Lower lobe of right lung (tissue), 2 donors: ENCODE measurements at regions not wholly inside any gene's neighbourhood (a gene's known extent, or its start where the extent isn't known, plus 50 kb on each side); places are given as distances from the start of the nearest gene placed in this dataset.

Source experiments
- ATAC-seq, 2 donors: fragments of 200-7000 bp; cut with Tn5 transposase; one replicate each; pipeline ENCODE4 v1.9.1; 2020 to 2022; ENCODE audit warnings: mild to moderate bottlenecking in 2 of 2, moderate library complexity in 2 of 2
- DNase-seq: peaks from one replicate; pipeline ENCODE4 v3.0.0-alpha.2; 2020
- H3K27ac ChIP-seq: fragments of 200-600 bp; one replicate; pipeline ENCODE4 v1.8.0; 2022
- H3K27me3 ChIP-seq: fragments of 200-600 bp; one replicate; pipeline ENCODE4 v1.8.0; 2022; ENCODE audit warnings: low read depth
- H3K36me3 ChIP-seq: fragments of 200-600 bp; one replicate; pipeline ENCODE4 v1.8.0; 2022; ENCODE audit warnings: mild to moderate bottlenecking
- H3K4me1 ChIP-seq: fragments of 200-600 bp; one replicate; pipeline ENCODE4 v1.8.0; 2022
- H3K4me3 ChIP-seq: fragments of 200-600 bp; one replicate; pipeline ENCODE4 v1.8.0; 2022; ENCODE audit warnings: mild to moderate bottlenecking
- H3K9me3 ChIP-seq: fragments of 200-600 bp; one replicate; pipeline ENCODE4 v1.8.0; 2022
- CTCF ChIP-seq: fragments of 200-600 bp; IDR thresholded peaks from one replicate; pipeline ENCODE4 v1.8.0; 2022; ENCODE audit warnings: antibody characterized with exemption, mild to moderate bottlenecking
- intact Hi-C: fragments of 100-400 bp; cut with DNase I; formaldehyde crosslinking; loops from one replicate; pipeline ENCODE4 v1.11.0; 2022
- donor health status: DM: no; HTN: yes; CAD: no; lungs with severe emphysema.

DNA sequence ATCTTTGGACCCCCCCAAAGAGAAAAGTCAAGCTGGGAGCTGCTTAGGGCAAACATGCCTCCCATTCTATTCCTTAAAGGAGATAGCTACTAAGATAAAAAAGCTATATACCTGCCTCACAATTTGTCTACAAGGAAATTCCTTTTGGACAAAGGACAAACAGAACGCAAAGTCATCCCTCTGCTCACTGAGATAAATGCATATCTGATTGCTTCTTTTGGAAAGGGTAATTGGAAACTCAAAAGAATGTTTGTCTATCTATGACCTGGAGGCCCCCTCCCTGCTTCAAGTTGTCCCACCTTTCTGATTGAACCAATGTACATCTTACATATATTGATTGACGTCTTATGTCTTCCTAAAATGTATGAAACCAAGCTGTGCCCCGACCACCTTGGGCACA is 80.9 kb upstream of the FUT8 start:
- Histone ChIP-seq H3K27me3 (no peaks in the 10 kb centered on the region), H3K9me3 (no peaks in the 10 kb centered on the region), H3K4me1 (peaks cover 33% of the 10 kb centered on the region), H3K4me3 (no peak overlapping the region), H3K36me3 (no peaks in the 10 kb centered on the region), H3K27ac (no peak overlapping the region)
- ATAC-seq (no peak), DNase-seq (no peak)
- intact Hi-C loops = no loop called here
- no peak for TF ChIP-seq CTCF

- H3K27ac ChIP-seq = no peak overlapping the region
- H3K27me3 ChIP-seq = no peaks in the 10 kb centered on the region
- no peak for TF ChIP-seq CTCF
- no peak overlapping the region for H3K4me3 ChIP-seq
- no peak for ATAC-seq
- H3K36me3 ChIP-seq = no peaks in the 10 kb centered on the region
- DNase-seq = no peak
- peaks cover 34% of the 10 kb centered on the region for H3K4me1 ChIP-seq
- intact Hi-C loops = no loop called here
- H3K9me3 ChIP-seq = no peaks in the 10 kb centered on the region
Measured at GRCh38 chr14:65332141-65332871, 80.2 kb upstream of the FUT8 start.

- no peaks in the 10 kb centered on the region for H3K27me3 ChIP-seq
- H3K4me1 ChIP-seq = peaks cover 40% of the 10 kb centered on the region
- TF ChIP-seq CTCF = no peak
- ATAC-seq (no peak), DNase-seq (peak; percentile 48)
- intact Hi-C loops = no loop called here
- H3K36me3 ChIP-seq = no peaks in the 10 kb centered on the region
- peak overlapping the region; percentile 66 for H3K27ac ChIP-seq
- no peaks in the 10 kb centered on the region for H3K9me3 ChIP-seq
- no peak overlapping the region for H3K4me3 ChIP-seq
Measured at GRCh38 chr14:65333943-65334687, 78.4 kb upstream of the FUT8 start.

DNA sequence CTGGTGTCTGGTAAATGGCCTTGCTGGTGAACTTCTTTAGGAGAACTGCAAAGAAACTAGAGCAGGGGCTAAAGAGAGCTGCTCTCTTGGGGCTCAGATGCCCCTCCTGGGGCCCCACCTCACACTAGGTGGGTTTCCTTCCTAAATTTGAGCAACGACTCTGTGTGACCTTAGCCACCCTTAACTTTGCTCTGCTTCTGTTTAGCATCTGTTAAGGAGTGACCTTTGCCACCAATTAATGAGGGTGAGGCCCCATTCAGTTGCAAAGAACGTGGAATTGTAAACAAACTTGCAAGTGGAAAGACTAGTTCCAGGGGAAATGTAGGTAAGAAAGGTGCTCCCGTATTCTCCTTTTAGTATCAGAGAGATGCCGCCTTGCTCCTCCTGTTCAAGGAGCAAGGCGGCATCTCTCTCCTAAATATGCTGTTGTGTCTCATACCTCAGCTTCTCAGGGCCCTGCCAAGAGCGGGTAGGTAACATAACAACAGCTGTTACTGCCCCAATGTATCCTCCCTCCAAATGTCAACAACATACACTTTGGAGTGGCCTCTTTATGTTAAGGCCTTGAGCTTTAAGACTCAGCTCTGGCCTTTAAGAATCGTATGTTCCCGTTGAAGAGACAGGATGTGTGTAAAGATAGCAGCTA is 77.6 kb upstream of the FUT8 start:
- TF ChIP-seq CTCF = no peak
- DNase-seq (no peak), ATAC-seq (peak; percentile 72 to 79)
- intact Hi-C loops = no loop called here
- Histone ChIP-seq H3K4me3 (no peak overlapping the region), H3K4me1 (peaks cover 40% of the 10 kb centered on the region), H3K27me3 (no peaks in the 10 kb centered on the region), H3K9me3 (no peaks in the 10 kb centered on the region), H3K36me3 (no peaks in the 10 kb centered on the region), H3K27ac (peak overlapping the region; percentile 66)

DNA sequence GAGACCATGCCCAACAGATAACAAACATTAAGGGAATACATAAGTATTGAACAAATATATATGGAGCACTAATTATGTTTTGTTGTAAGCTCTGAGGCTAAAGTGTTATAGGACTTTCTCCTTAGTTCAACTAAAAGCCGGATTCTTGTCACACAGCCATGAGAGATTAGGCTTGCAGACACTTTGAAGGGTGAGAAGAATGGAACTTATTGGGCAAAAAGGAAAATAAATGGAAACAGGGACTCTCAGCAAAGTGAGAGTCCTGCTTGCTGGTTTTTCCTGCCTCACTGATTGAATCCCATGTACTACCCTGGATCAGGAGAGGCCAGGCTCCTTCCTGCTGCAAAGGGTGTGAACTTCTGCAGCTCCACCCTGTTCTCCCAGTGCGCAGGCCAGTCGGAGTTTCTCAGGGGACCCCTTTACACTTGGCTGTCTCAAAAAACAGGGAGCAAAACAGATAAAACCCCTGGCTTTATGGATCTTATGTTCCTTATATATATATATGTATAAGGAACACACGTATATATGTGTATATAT is 77.1 kb upstream of the FUT8 start:
- Histone ChIP-seq H3K4me1 (peaks cover 40% of the 10 kb centered on the region), H3K36me3 (no peaks in the 10 kb centered on the region), H3K27me3 (no peaks in the 10 kb centered on the region), H3K9me3 (no peaks in the 10 kb centered on the region), H3K4me3 (no peak overlapping the region), H3K27ac (peak overlapping the region; percentile 66)
- DNase-seq = no peak
- TF ChIP-seq CTCF = no peak
- intact Hi-C loops = no loop called here
- ATAC-seq = peak in 1 of 2 donors; percentile 37
